ENCODE measurements at regions not wholly inside any gene's neighbourhood (a gene's known extent, or its start where the extent isn't known, plus 50 kb on each side); places are given as distances from the start of the nearest gene placed in this dataset.

DNA sequence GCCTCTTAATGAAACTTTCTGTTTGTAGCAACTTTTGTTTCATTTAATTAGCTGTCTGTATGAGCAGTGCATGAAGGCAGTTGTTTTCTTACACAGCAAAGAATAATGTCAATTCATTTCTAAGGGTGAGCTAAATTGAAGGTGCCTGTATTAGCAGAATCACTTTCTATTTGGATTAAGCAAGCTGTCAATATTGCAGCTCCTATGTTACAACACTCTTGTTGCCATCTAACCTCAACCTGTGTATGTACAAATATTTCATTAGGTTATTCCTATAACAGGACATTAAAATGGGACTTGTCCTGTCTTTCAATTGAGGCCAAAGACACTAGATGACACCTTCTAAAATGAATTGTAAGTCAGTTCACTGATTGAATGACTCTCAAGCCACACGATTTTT is 647.5 kb downstream of the UTRN start:
- Histone ChIP-seq H3K79me2 (replicated peaks; ENCODE audit: insufficient read depth) (no peaks in the 10 kb centered on the region), H3K27ac (ENCODE audit: low read depth) (no peak overlapping the region), H2AFZ (no peak overlapping the region), H3K4me2 (no peak overlapping the region), H4K20me1 (replicated peaks; ENCODE audit: insufficient read depth) (no peaks in the 10 kb centered on the region), H3K4me1 (ENCODE audit: insufficient read depth) (no peaks in the 10 kb centered on the region), H3K27me3 (ENCODE audit: insufficient read depth) (no peaks in the 10 kb centered on the region; the same call in 1 of the 2 replicates), H3F3A (replicated peaks; ENCODE audit: low read depth) (no peaks in the 10 kb centered on the region), H3K9me2 (ENCODE audit: insufficient read depth) (peaks cover 14% of the 10 kb centered on the region; the same call in 1 of the 2 replicates), H3K36me3 (ENCODE audit: insufficient read depth) (no peaks in the 10 kb centered on the region), H3K4me3 (no peak overlapping the region)
- DNase-seq (ENCODE audit: low spot score) (no peak), ATAC-seq (no peak)
- TF ChIP-seq, protein P1, sequence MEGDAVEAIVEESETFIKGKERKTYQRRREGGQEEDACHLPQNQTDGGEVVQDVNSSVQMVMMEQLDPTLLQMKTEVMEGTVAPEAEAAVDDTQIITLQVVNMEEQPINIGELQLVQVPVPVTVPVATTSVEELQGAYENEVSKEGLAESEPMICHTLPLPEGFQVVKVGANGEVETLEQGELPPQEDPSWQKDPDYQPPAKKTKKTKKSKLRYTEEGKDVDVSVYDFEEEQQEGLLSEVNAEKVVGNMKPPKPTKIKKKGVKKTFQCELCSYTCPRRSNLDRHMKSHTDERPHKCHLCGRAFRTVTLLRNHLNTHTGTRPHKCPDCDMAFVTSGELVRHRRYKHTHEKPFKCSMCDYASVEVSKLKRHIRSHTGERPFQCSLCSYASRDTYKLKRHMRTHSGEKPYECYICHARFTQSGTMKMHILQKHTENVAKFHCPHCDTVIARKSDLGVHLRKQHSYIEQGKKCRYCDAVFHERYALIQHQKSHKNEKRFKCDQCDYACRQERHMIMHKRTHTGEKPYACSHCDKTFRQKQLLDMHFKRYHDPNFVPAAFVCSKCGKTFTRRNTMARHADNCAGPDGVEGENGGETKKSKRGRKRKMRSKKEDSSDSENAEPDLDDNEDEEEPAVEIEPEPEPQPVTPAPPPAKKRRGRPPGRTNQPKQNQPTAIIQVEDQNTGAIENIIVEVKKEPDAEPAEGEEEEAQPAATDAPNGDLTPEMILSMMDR (conservative IDR thresholded peaks at IDR 0.05; ENCODE audit: low read depth in 2 of 2): no peak
- no peak for TF ChIP-seq ZNF331 (CRISPR knock-in tag; IDR thresholded peaks at IDR 0.05; ENCODE audit: low read depth)
- no peak for TF ChIP-seq STAT1 (IDR thresholded peaks at IDR 0.05; ENCODE audit: unreplicated experiment)
- TF ChIP-seq REST (IDR thresholded peaks at IDR 0.05; ENCODE audit: unreplicated experiment): no peak
- TF ChIP-seq ZNF114 (CRISPR knock-in tag; IDR thresholded peaks at IDR 0.05): no peak
- TF ChIP-seq EZH2phosphoT487 (IDR thresholded peaks at IDR 0.05; ENCODE audit: unreplicated experiment): no peak
- no peak for TF ChIP-seq NANOG (IDR thresholded peaks at IDR 0.05; ENCODE audit: borderline replicate concordance)
- TF ChIP-seq, protein P2, sequence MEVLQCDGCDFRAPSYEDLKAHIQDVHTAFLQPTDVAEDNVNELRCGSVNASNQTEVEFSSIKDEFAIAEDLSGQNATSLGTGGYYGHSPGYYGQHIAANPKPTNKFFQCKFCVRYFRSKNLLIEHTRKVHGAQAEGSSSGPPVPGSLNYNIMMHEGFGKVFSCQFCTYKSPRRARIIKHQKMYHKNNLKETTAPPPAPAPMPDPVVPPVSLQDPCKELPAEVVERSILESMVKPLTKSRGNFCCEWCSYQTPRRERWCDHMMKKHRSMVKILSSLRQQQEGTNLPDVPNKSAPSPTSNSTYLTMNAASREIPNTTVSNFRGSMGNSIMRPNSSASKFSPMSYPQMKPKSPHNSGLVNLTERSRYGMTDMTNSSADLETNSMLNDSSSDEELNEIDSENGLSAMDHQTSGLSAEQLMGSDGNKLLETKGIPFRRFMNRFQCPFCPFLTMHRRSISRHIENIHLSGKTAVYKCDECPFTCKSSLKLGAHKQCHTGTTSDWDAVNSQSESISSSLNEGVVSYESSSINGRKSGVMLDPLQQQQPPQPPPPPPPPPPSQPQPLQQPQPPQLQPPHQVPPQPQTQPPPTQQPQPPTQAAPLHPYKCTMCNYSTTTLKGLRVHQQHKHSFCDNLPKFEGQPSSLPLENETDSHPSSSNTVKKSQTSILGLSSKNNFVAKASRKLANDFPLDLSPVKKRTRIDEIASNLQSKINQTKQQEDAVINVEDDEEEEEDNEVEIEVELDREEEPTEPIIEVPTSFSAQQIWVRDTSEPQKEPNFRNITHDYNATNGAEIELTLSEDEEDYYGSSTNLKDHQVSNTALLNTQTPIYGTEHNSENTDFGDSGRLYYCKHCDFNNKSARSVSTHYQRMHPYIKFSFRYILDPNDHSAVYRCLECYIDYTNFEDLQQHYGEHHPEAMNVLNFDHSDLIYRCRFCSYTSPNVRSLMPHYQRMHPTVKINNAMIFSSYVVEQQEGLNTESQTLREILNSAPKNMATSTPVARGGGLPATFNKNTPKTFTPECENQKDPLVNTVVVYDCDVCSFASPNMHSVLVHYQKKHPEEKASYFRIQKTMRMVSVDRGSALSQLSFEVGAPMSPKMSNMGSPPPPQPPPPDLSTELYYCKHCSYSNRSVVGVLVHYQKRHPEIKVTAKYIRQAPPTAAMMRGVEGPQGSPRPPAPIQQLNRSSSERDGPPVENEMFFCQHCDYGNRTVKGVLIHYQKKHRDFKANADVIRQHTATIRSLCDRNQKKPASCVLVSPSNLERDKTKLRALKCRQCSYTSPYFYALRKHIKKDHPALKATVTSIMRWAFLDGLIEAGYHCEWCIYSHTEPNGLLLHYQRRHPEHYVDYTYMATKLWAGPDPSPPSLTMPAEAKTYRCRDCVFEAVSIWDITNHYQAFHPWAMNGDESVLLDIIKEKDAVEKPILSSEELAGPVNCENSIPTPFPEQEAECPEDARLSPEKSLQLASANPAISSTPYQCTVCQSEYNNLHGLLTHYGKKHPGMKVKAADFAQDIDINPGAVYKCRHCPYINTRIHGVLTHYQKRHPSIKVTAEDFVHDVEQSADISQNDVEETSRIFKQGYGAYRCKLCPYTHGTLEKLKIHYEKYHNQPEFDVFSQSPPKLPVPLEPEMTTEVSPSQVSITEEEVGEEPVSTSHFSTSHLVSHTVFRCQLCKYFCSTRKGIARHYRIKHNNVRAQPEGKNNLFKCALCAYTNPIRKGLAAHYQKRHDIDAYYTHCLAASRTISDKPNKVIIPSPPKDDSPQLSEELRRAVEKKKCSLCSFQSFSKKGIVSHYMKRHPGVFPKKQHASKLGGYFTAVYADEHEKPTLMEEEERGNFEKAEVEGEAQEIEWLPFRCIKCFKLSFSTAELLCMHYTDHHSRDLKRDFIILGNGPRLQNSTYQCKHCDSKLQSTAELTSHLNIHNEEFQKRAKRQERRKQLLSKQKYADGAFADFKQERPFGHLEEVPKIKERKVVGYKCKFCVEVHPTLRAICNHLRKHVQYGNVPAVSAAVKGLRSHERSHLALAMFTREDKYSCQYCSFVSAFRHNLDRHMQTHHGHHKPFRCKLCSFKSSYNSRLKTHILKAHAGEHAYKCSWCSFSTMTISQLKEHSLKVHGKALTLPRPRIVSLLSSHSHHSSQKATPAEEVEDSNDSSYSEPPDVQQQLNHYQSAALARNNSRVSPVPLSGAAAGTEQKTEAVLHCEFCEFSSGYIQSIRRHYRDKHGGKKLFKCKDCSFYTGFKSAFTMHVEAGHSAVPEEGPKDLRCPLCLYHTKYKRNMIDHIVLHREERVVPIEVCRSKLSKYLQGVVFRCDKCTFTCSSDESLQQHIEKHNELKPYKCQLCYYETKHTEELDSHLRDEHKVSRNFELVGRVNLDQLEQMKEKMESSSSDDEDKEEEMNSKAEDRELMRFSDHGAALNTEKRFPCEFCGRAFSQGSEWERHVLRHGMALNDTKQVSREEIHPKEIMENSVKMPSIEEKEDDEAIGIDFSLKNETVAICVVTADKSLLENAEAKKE (CRISPR knock-in tag; IDR thresholded peaks at IDR 0.05): no peak
- no peak for TF ChIP-seq EZH2 (IDR thresholded peaks at IDR 0.05; ENCODE audit: low read depth, unreplicated experiment)
- no peak for TF ChIP-seq ETS1 (IDR thresholded peaks at IDR 0.05)
- TF ChIP-seq POLR2AphosphoS5 (IDR thresholded peaks at IDR 0.05; ENCODE audit: low read depth): no peak
- no peak for TF ChIP-seq JUNB (IDR thresholded peaks at IDR 0.05; ENCODE audit: unreplicated experiment)
- no peak for TF ChIP-seq CREB1 (CRISPR knock-in tag; IDR thresholded peaks at IDR 0.05; ENCODE audit: low read depth)
- H3K4me3 Mint-ChIP-seq: no peak overlapping the region
- H3K27ac Mint-ChIP-seq: no peak overlapping the region
- peaks cover 3% of the 10 kb centered on the region; the same call in 2 of the 3 replicates for H3K4me1 Mint-ChIP-seq
- H3K27me3 Mint-ChIP-seq (ENCODE audit: insufficient read depth, low read depth, poor library complexity): no peaks in the 10 kb centered on the region
- H3K36me3 Mint-ChIP-seq (ENCODE audit: low read depth): no peaks in the 10 kb centered on the region; the same call in 2 of the 3 replicates
- H3K9me3 Mint-ChIP-seq: peaks cover 3% of the 10 kb centered on the region; the same call in 2 of the 3 replicates

Data from GM23338 (cell line).